H9 (cell line): ENCODE measurements at regions not wholly inside any gene's neighbourhood (a gene's known extent, or its start where the extent isn't known, plus 50 kb on each side); places are given as distances from the start of the nearest gene placed in this dataset.

ENCODE experiments used
- DNase-seq: peaks from one replicate; pipeline ENCODE4 v3.0.0-alpha.2; 2017
- H2AFZ ChIP-seq: one replicate; pipeline ENCODE4 v1.6.1; 2013; ENCODE audit warnings: mild to moderate bottlenecking, low read length, control low read depth, moderate library complexity
- H2AK5ac ChIP-seq: 2 replicates; pipeline ENCODE4 v1.6.1; 2013; ENCODE audit warnings: low read length, control low read depth, mixed read lengths; ENCODE audit not compliant: insufficient read length
- H2BK120ac ChIP-seq: one replicate; pipeline ENCODE4 v1.6.1; 2013; ENCODE audit warnings: low read depth, mild to moderate bottlenecking, low read length, control low read depth, inconsistent platforms; ENCODE audit not compliant: poor library complexity, severe bottlenecking
- H2BK12ac ChIP-seq: 2 replicates; pipeline ENCODE4 v1.6.1; 2013; ENCODE audit warnings: low read length, control low read depth, mixed read lengths, low read depth; ENCODE audit not compliant: insufficient read length
- H2BK15ac ChIP-seq: 2 replicates; pipeline ENCODE4 v1.6.1; 2013; ENCODE audit warnings: low read depth, low read length, control low read depth
- H2BK20ac ChIP-seq: one replicate; pipeline ENCODE4 v1.6.1; 2013; ENCODE audit warnings: low read depth, mild to moderate bottlenecking, low read length, control low read depth, inconsistent platforms; ENCODE audit not compliant: poor library complexity, severe bottlenecking
- H2BK5ac ChIP-seq: 2 replicates; pipeline ENCODE4 v1.6.1; 2013; ENCODE audit warnings: low read length, control low read depth, mixed read lengths; ENCODE audit not compliant: insufficient read length
- H3K14ac ChIP-seq: 2 replicates; pipeline ENCODE4 v1.6.1; 2013; ENCODE audit warnings: low read length, control low read depth; ENCODE audit not compliant: insufficient read depth
- H3K18ac ChIP-seq: 2 replicates; pipeline ENCODE4 v1.6.1; 2013; ENCODE audit warnings: low read depth, mild to moderate bottlenecking, mixed read lengths, low read length, control low read depth; ENCODE audit not compliant: insufficient read length
- H3K23ac ChIP-seq: 2 replicates; pipeline ENCODE4 v1.6.1; 2013; ENCODE audit warnings: low read length, control low read depth, mixed read lengths, low read depth; ENCODE audit not compliant: insufficient read length
- H3K23me2 ChIP-seq: 2 replicates; pipeline ENCODE4 v1.6.1; 2013; ENCODE audit warnings: low read depth, mild to moderate bottlenecking, mixed read lengths, low read length, control low read depth; ENCODE audit not compliant: insufficient read length, poor library complexity, severe bottlenecking
- H3K27ac ChIP-seq: 2 replicates; pipeline ENCODE4 v1.5.1; 2013; ENCODE audit warnings: low read length, control low read depth, mixed read lengths, low read depth; ENCODE audit not compliant: insufficient read length
- H3K27me3 ChIP-seq: 2 replicates; pipeline ENCODE4 v1.6.1; 2013; ENCODE audit warnings: low read length, control low read depth, inconsistent platforms; ENCODE audit not compliant: insufficient read depth
- H3K4ac ChIP-seq: 2 replicates; pipeline ENCODE4 v1.6.1; 2013; ENCODE audit warnings: low read depth, mild to moderate bottlenecking, control low read depth, inconsistent platforms, low read length, moderate library complexity
- H3K4me1 ChIP-seq: 2 replicates; pipeline ENCODE4 v1.6.1; 2013; ENCODE audit warnings: low read length, control low read depth, inconsistent platforms; ENCODE audit not compliant: insufficient read depth
- H3K4me2 ChIP-seq: 2 replicates; pipeline ENCODE4 v1.6.1; 2013; ENCODE audit warnings: low read length, control low read depth, mixed read lengths; ENCODE audit not compliant: insufficient read length, insufficient read depth
- H3K56ac ChIP-seq: 2 replicates; pipeline ENCODE4 v1.6.1; 2013; ENCODE audit warnings: low read depth, mild to moderate bottlenecking, mixed read lengths, low read length, control low read depth; ENCODE audit not compliant: insufficient read length
- H3K79me1 ChIP-seq: 2 replicates; pipeline ENCODE4 v1.6.1; 2013; ENCODE audit warnings: low read depth, mild to moderate bottlenecking, moderate library complexity, low read length, control low read depth, inconsistent platforms; ENCODE audit not compliant: insufficient read depth, poor library complexity, severe bottlenecking
- H3K79me2 ChIP-seq: 2 replicates; pipeline ENCODE4 v1.6.1; 2013; ENCODE audit warnings: low read length, control low read depth, inconsistent platforms; ENCODE audit not compliant: insufficient read depth
- H3K9ac ChIP-seq: 2 replicates; pipeline ENCODE4 v1.6.1; 2013; ENCODE audit warnings: low read length, control low read depth, mixed read lengths; ENCODE audit not compliant: insufficient read length; ENCODE audit errors: extremely low read depth
- H3K9me3 ChIP-seq: one replicate; pipeline ENCODE4 v1.6.1; 2013; ENCODE audit warnings: low read depth, low read length, inconsistent platforms; ENCODE audit not compliant: control insufficient read depth
- H3T11ph ChIP-seq: one replicate; pipeline ENCODE4 v1.6.1; 2013; ENCODE audit warnings: mild to moderate bottlenecking, low read length, control low read depth, inconsistent platforms
- H4K20me1 ChIP-seq: one replicate; pipeline ENCODE4 v1.6.1; 2013; ENCODE audit not compliant: control insufficient read depth, insufficient read length, insufficient read depth
- H4K5ac ChIP-seq: 2 replicates; pipeline ENCODE4 v1.6.1; 2013; ENCODE audit warnings: low read depth, mild to moderate bottlenecking, mixed read lengths, low read length, control low read depth; ENCODE audit not compliant: insufficient read length
- H4K8ac ChIP-seq: replicated peaks from 2 replicates; pipeline ENCODE4 v1.6.1; 2013; ENCODE audit warnings: low read length, control low read depth, mixed read lengths, low read depth; ENCODE audit not compliant: insufficient read length
- H4K91ac ChIP-seq: 2 replicates; pipeline ENCODE4 v1.6.1; 2013; ENCODE audit warnings: low read depth, mild to moderate bottlenecking, moderate library complexity, mixed read lengths, low read length, control low read depth; ENCODE audit not compliant: insufficient read length
- H3K27ac Mint-ChIP-seq, 3 experiments: 2 replicates in 2 of 3; 3 replicates in 1 of 3; pipeline ENCODE4 v1.8.0; 2020 to 2021; ENCODE audit warnings: mixed read lengths in 3 of 3, mild to moderate bottlenecking in 1 of 3, moderate library complexity in 1 of 3
- H3K27me3 Mint-ChIP-seq: 2 replicates; pipeline ENCODE4 v1.8.0; 2021; ENCODE audit warnings: low read depth, mild to moderate bottlenecking, moderate library complexity, mixed read lengths
- H3K36me3 Mint-ChIP-seq, 3 experiments: 2 replicates in 2 of 3; 3 replicates in 1 of 3; pipeline ENCODE4 v1.8.0; 2020 to 2021; ENCODE audit warnings: low read depth in 3 of 3, mixed read lengths in 3 of 3; ENCODE audit not compliant: insufficient read depth in 1 of 3
- H3K4me1 Mint-ChIP-seq, 2 experiments: 2 replicates each; pipeline ENCODE4 v1.8.0; 2020; ENCODE audit warnings: mixed read lengths in 2 of 2
- H3K4me3 Mint-ChIP-seq, 2 experiments: 2 replicates in 1 of 2; 3 replicates in 1 of 2; pipeline ENCODE4 v1.8.0; 2020 to 2021; ENCODE audit warnings: mild to moderate bottlenecking in 2 of 2, mixed read lengths in 2 of 2, moderate library complexity in 1 of 2
- H3K9me3 Mint-ChIP-seq, 2 experiments: 2 replicates in 1 of 2; 3 replicates in 1 of 2; pipeline ENCODE4 v1.8.0; 2020; ENCODE audit warnings: mild to moderate bottlenecking in 2 of 2, mixed read lengths in 2 of 2, moderate library complexity in 1 of 2
- TF ChIP-seq, protein P1 (sequence below): fragments of 200-600 bp; sonication (generic); conservative IDR thresholded peaks from 3 replicates; pipeline ENCODE4 v1.8.0; 2021; ENCODE audit warnings: antibody characterized with exemption, mild to moderate bottlenecking

DNA sequence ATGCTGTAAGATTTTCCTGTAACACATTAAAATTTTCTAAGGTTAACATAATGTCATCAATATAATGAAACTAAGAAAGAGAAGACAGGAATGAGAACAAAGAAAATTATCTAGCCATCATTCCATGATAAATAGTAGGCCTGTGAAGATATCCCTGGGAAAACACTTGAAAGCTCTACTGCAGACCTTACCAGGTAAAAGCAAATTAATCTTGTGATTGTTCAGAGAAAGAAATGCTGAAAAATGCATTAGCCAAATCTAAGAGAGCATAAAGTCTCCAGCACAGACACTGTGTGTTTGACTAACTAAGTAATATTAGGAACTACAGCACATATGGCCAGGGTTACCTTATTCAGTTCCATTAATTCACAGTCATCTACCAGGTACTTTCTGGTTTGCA lies 628.3 kb upstream of the GRAMD2B start:
- H3K79me1 ChIP-seq: no peaks in the 10 kb centered on the region
- no peak overlapping the region for H3K56ac ChIP-seq
- H3K27me3 ChIP-seq: no peaks in the 10 kb centered on the region
- H3K4me1 Mint-ChIP-seq: peaks cover 7 to 8% of the 10 kb centered on the region in 2 experiments
- peaks cover 2 to 3% of the 10 kb centered on the region in 2 experiments; a peak in 2 of 5 replicates for H3K9me3 Mint-ChIP-seq
- H3T11ph ChIP-seq: no peak overlapping the region
- no peaks in the 10 kb centered on the region for H3K79me2 ChIP-seq
- no peaks in the 10 kb centered on the region for H4K20me1 ChIP-seq
- no peak for DNase-seq
- H4K8ac ChIP-seq: no peak overlapping the region
- no peak overlapping the region for H4K5ac ChIP-seq
- no peak overlapping the region for H4K91ac ChIP-seq
- H3K4ac ChIP-seq: no peak overlapping the region
- H3K18ac ChIP-seq: no peak overlapping the region
- H3K14ac ChIP-seq: no peak overlapping the region
- no peak overlapping the region for H2AK5ac ChIP-seq
- H3K4me3 Mint-ChIP-seq: no peak overlapping the region
- TF ChIP-seq, protein P1, sequence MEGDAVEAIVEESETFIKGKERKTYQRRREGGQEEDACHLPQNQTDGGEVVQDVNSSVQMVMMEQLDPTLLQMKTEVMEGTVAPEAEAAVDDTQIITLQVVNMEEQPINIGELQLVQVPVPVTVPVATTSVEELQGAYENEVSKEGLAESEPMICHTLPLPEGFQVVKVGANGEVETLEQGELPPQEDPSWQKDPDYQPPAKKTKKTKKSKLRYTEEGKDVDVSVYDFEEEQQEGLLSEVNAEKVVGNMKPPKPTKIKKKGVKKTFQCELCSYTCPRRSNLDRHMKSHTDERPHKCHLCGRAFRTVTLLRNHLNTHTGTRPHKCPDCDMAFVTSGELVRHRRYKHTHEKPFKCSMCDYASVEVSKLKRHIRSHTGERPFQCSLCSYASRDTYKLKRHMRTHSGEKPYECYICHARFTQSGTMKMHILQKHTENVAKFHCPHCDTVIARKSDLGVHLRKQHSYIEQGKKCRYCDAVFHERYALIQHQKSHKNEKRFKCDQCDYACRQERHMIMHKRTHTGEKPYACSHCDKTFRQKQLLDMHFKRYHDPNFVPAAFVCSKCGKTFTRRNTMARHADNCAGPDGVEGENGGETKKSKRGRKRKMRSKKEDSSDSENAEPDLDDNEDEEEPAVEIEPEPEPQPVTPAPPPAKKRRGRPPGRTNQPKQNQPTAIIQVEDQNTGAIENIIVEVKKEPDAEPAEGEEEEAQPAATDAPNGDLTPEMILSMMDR: no peak
- no peak overlapping the region for H2AFZ ChIP-seq
- no peak overlapping the region for H2BK15ac ChIP-seq
- H3K9me3 ChIP-seq: no peaks in the 10 kb centered on the region
- peaks cover 2% of the 10 kb centered on the region; the same call in 1 of the 2 replicates for H3K4me1 ChIP-seq
- H3K4me2 ChIP-seq: no peak overlapping the region
- no peak overlapping the region for H3K27ac ChIP-seq
- H2BK20ac ChIP-seq: no peak overlapping the region
- no peaks in the 10 kb centered on the region for H3K23me2 ChIP-seq
- peaks cover 0 to 2% (median 0%) of the 10 kb centered on the region in 3 experiments; a peak in 2 of 7 replicates for H3K36me3 Mint-ChIP-seq
- H2BK12ac ChIP-seq: no peak overlapping the region
- H2BK120ac ChIP-seq: no peak overlapping the region
- no peak overlapping the region for H2BK5ac ChIP-seq
- H3K9ac ChIP-seq: no peak overlapping the region
- H3K27ac Mint-ChIP-seq: no peak overlapping the region
- no peaks in the 10 kb centered on the region for H3K27me3 Mint-ChIP-seq
- no peak overlapping the region for H3K23ac ChIP-seq
